Stimulated activated CD4-positive, alpha-beta T cell treated with anti-CD3 and anti-CD28 coated beads, Interleukin-4, amount 100 ng/mL, for 1 hour (primary cell): ENCODE measurements at regions not wholly inside any gene's neighbourhood (a gene's known extent, or its start where the extent isn't known, plus 50 kb on each side); places are given as distances from the start of the nearest gene placed in this dataset.
"Not testable (repeated sequence)": the region's sequence is repeated elsewhere in the genome, so short reads cannot be mapped to it uniquely, and the experiment has no call there.

ENCODE experiments used
- DNase-seq: peaks from one replicate; pipeline ENCODE4 v3.0.0-alpha.2; 2020

DNA sequence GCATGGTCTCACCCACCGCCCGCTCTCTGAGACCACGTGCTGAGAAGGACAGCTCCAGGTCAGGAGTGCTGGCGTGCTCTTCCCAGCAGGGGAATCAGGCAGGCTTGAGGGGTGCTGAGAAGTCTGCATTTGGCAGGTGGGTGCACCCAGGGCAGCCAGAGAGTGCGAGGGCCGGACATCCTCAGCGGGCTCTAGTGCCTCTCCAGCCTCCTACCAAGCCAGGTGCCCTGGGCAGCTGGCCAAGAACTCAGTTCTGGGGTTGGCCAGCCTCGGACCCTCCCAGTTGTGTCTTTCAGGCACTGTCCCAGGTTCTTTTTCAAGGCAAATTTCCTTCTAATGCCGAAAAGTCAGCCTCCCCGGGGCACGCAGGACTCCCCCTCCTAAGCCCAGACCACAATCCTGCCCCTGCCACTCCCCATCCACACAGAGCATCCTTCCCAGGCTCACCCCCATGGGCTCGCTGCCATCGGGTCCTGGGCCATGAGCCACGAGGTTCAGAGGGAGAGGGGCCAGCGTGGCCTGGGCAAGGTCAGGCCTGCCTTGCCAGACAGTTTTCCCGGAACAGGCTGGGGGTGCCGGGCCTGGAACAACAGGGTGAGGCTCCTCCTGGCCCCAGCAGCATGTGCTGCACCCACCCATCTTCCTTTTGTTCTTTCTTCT, 52.2 kb upstream of the GPC1 start:
- DNase-seq = no peak

DNA sequence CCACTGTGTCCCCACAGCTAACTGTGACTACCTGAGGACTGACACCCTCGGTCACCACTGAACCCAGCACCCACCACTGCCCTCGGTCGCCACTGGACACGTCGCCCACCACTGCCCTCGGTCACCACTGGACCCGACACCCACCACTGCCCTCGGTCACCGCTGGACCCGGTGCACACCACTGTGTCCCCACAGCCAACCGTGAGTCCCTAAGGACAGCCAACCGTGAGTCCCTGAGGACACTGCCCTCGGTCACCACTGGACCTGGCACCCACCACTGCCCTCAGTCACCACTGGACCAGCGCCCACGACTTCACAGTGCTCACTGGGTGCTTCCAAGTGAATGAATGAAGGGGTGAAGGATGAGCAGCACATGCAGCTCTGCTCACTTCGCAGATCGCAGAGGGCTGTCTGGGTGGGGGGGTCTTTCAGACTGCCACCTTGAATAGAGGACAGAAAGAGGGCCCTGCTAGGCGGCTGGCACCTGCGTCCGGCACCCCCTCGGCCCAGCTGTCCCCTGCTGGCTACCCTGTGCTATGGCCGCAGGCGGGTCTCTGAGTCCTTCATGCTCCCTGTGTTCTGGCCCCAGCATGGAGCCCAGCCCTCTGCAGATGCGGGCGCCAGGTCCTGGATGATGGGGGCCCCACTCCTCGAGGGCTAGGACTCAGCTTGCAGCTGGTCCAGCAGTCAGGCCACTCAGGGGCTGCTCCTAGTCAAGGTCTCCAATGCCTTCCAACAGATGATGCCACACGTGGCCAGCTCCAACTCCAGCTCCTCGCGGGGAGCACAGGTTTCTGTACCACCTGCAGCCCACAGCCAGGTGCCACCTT, 51.4 kb upstream of the GPC1 start:
- no peak for DNase-seq

DNA sequence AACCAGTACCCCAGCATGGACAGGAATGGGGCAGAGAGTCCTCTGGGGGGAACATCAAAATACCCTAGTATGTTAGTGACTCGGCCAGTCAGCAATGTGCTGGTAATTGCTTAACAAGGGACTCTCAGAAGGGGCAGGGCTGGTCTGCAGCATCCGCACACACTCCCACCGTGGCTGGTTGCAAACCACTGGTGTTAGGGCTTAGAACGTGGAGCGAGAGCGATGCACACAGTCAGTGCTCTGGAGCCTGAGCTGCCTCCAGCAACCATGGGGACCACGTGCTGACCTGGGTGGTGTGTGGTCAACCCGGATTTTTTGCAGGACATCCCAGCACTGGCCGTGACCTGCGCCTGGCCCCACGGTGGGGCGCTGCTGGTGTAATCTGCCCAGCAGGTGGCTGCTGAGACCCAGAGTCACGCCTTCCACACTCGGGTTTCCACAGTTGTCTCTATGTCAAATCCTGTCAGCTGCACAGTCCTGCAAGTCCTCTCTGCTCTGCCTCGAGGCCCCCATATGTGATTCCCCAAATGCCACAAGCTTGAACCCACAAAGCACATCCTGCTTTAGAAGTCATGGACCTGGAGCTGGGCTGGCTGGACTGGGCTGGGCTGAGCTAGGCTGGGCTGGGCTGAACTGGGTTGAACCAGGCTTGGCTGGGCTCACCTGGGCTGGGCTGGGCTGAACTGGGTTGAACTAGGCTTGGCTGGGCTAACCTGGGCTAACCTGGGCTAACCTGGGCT, 50.6 kb upstream of the GPC1 start:
- DNase-seq = no peak

DNA sequence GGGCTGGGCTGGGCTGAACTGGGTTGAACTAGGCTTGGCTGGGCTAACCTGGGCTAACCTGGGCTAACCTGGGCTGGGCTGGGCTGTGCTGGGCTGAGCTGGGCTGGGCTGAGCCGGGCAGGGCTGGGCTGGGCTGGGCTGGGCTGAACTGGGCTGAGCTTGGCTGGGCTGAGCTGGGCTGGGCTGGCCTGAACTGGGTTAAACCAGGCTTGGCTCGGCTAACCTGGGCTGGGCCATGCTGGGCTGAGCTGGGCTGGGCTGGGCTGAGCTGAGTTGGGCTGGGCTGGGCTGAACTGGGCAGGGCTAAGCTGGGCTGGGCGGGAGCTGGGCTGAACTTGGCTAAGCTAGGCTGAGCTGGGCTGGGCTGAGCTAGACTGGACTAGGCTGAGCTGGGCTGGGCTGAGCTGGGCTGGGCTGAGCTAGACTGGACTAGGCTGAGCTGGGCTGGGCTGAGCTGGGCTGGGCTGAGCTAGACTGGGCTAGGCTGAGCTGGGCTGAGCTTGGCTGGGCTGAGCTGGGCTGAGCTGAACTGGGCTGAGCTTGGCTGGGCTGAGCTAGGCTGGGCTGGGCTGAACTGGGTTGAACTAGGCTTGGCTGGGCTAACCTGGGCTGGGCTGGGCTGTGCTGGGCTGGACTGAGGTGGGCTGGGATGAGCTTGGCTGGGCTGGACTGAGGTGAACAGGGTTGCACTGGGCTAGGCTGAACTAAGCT, 49.9 kb upstream of the GPC1 start:
- DNase-seq = not testable (repeated sequence)
